Duodenal mucosa (tissue), 2 donors: ENCODE measurements at regions not wholly inside any gene's neighbourhood (a gene's known extent, or its start where the extent isn't known, plus 50 kb on each side); places are given as distances from the start of the nearest gene placed in this dataset.

Experiments used
- H3K27ac ChIP-seq: one replicate; pipeline ENCODE4 v1.7.0; 2013; ENCODE audit warnings: low read depth, low read length
- H3K27me3 ChIP-seq, 2 donors: one replicate each; pipeline ENCODE4 v1.7.0; 2013; ENCODE audit warnings: low read length in 2 of 2, control low read depth in 1 of 2; ENCODE audit not compliant: insufficient read depth in 2 of 2, control insufficient read depth in 1 of 2
- H3K36me3 ChIP-seq, 2 donors: one replicate each; pipeline ENCODE4 v1.7.0; 2013; ENCODE audit warnings: low read length in 2 of 2, control low read depth in 1 of 2; ENCODE audit not compliant: insufficient read depth in 2 of 2, control insufficient read depth in 1 of 2
- H3K4me1 ChIP-seq, 2 donors: one replicate each; pipeline ENCODE4 v1.7.0; 2013; ENCODE audit warnings: low read length in 2 of 2, control low read depth in 1 of 2; ENCODE audit not compliant: insufficient read depth in 2 of 2, control insufficient read depth in 1 of 2
- H3K4me3 ChIP-seq, 2 donors: one replicate each; pipeline ENCODE4 v1.7.0; 2013; ENCODE audit warnings: low read length in 2 of 2, low read depth in 1 of 2
- H3K9ac ChIP-seq, 2 donors: one replicate each; pipeline ENCODE4 v1.7.0; 2013; ENCODE audit warnings: low read length in 2 of 2, low read depth in 1 of 2
- H3K9me3 ChIP-seq, 2 donors: one replicate each; pipeline ENCODE4 v1.7.0; 2013; ENCODE audit warnings: low read length in 2 of 2, control low read depth in 1 of 2; ENCODE audit not compliant: control insufficient read depth in 1 of 2

GRCh38 chr6:12472601-12473038, 182.5 kb downstream of the EDN1 start:
- Histone ChIP-seq H3K4me1 (peaks cover 8 to 17% of the 10 kb centered on the region in 2 donors), H3K27me3 (no peaks in the 10 kb centered on the region), H3K4me3 (no peak overlapping the region), H3K36me3 (no peaks in the 10 kb centered on the region), H3K9ac (no peak overlapping the region), H3K9me3 (no peaks in the 10 kb centered on the region), H3K27ac (no peak overlapping the region)

- no peak overlapping the region for H3K4me3 ChIP-seq
- no peak overlapping the region for H3K9ac ChIP-seq
- H3K36me3 ChIP-seq, result no peaks in the 10 kb centered on the region
- H3K9me3 ChIP-seq, result no peaks in the 10 kb centered on the region
- peaks cover 8 to 17% of the 10 kb centered on the region in 2 donors for H3K4me1 ChIP-seq
- no peak overlapping the region for H3K27ac ChIP-seq
- no peaks in the 10 kb centered on the region for H3K27me3 ChIP-seq
These were observed 183.3 kb downstream of the EDN1 start for GRCh38 chr6:12473494-12473893.

- no peak overlapping the region for H3K4me3 ChIP-seq
- H3K9ac ChIP-seq, result no peak overlapping the region
- no peaks in the 10 kb centered on the region for H3K27me3 ChIP-seq
- H3K36me3 ChIP-seq, result no peaks in the 10 kb centered on the region
- H3K9me3 ChIP-seq, result no peaks in the 10 kb centered on the region
- peaks cover 8 to 17% of the 10 kb centered on the region in 2 donors for H3K4me1 ChIP-seq
- H3K27ac ChIP-seq, result no peak overlapping the region
These were observed 184.3 kb downstream of the EDN1 start for GRCh38 chr6:12474167-12475140.

GRCh38 chr6:12476484-12476883, 186.3 kb downstream of the EDN1 start:
- no peak overlapping the region for H3K4me3 ChIP-seq
- H3K9ac ChIP-seq, result no peak overlapping the region
- no peaks in the 10 kb centered on the region for H3K36me3 ChIP-seq

GRCh38 chr6:12477616-12478015, 187.5 kb downstream of the EDN1 start:
- peaks cover 8 to 17% of the 10 kb centered on the region in 2 donors for H3K4me1 ChIP-seq
- H3K9me3 ChIP-seq, result no peaks in the 10 kb centered on the region
- H3K9ac ChIP-seq, result no peak overlapping the region
- no peaks in the 10 kb centered on the region for H3K36me3 ChIP-seq
- H3K4me3 ChIP-seq, result no peak overlapping the region
- H3K27ac ChIP-seq, result no peak overlapping the region
- H3K27me3 ChIP-seq, result no peaks in the 10 kb centered on the region

More at GRCh38 chr6:12476484-12476883, 186.3 kb downstream of the EDN1 start:
- H3K9me3 ChIP-seq, result no peaks in the 10 kb centered on the region
- H3K27me3 ChIP-seq, result no peaks in the 10 kb centered on the region
- H3K27ac ChIP-seq, result no peak overlapping the region
- H3K4me1 ChIP-seq, result peaks cover 8 to 17% of the 10 kb centered on the region in 2 donors

- Histone ChIP-seq H3K4me3 (no peak overlapping the region), H3K9me3 (no peaks in the 10 kb centered on the region), H3K27me3 (no peaks in the 10 kb centered on the region), H3K27ac (no peak overlapping the region), H3K9ac (no peak overlapping the region), H3K36me3 (no peaks in the 10 kb centered on the region), H3K4me1 (peaks cover 11 to 21% of the 10 kb centered on the region in 2 donors)
These were observed 188.8 kb downstream of the EDN1 start for GRCh38 chr6:12478921-12479320.

- no peak overlapping the region for H3K4me3 ChIP-seq
- peaks cover 11 to 20% of the 10 kb centered on the region in 2 donors for H3K4me1 ChIP-seq
- no peak overlapping the region for H3K27ac ChIP-seq
- H3K9me3 ChIP-seq, result no peaks in the 10 kb centered on the region
- no peaks in the 10 kb centered on the region for H3K27me3 ChIP-seq
- no peak overlapping the region for H3K9ac ChIP-seq
- no peaks in the 10 kb centered on the region for H3K36me3 ChIP-seq
These were observed 189.3 kb downstream of the EDN1 start for GRCh38 chr6:12479451-12479850.

GRCh38 chr6:12479881-12480280, 189.7 kb downstream of the EDN1 start:
- Histone ChIP-seq H3K27ac (no peak overlapping the region), H3K9me3 (no peaks in the 10 kb centered on the region), H3K4me1 (peaks cover 8 to 23% of the 10 kb centered on the region in 2 donors), H3K27me3 (no peaks in the 10 kb centered on the region), H3K36me3 (no peaks in the 10 kb centered on the region), H3K4me3 (no peak overlapping the region), H3K9ac (no peak overlapping the region)

- no peak overlapping the region for H3K27ac ChIP-seq
- no peak overlapping the region for H3K4me3 ChIP-seq
- H3K27me3 ChIP-seq, result no peaks in the 10 kb centered on the region
- H3K4me1 ChIP-seq, result peaks cover 7 to 19% of the 10 kb centered on the region in 2 donors
- H3K9me3 ChIP-seq, result no peaks in the 10 kb centered on the region
- H3K9ac ChIP-seq, result no peak overlapping the region
- no peaks in the 10 kb centered on the region for H3K36me3 ChIP-seq
These were observed 190.2 kb downstream of the EDN1 start for GRCh38 chr6:12480379-12480778.

- no peak overlapping the region for H3K9ac ChIP-seq
- H3K4me3 ChIP-seq, result no peak overlapping the region
- H3K4me1 ChIP-seq, result peaks cover 7 to 17% of the 10 kb centered on the region in 2 donors
- no peak overlapping the region for H3K27ac ChIP-seq
- H3K27me3 ChIP-seq, result no peaks in the 10 kb centered on the region
- H3K9me3 ChIP-seq, result no peaks in the 10 kb centered on the region
- H3K36me3 ChIP-seq, result no peaks in the 10 kb centered on the region
These were observed 191.1 kb downstream of the EDN1 start for GRCh38 chr6:12481292-12481691.
